ENCODE measurements at regions not wholly inside any gene's neighbourhood (a gene's known extent, or its start where the extent isn't known, plus 50 kb on each side); places are given as distances from the start of the nearest gene placed in this dataset.

DNA sequence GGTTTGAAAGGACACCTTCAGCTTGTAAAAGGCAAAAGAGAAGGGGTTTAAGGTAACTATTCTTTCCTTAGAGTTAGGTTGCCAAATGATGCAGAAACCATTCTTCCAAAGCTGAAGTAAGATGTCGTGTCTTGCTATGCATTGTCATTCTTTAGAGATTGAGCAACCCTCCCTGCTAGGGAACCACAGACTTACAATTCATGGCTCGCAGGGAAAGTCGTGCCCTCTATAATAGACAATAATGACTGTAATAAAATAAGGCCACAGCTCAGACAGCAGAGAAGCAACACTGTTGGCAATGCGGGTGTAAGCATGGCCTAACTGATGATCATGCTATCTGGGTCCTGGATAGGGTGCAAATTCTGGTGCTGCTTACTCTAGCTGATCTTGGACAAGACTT lies 129.6 kb upstream of the CDH13 start:
- DNase-seq: no peak

DNA sequence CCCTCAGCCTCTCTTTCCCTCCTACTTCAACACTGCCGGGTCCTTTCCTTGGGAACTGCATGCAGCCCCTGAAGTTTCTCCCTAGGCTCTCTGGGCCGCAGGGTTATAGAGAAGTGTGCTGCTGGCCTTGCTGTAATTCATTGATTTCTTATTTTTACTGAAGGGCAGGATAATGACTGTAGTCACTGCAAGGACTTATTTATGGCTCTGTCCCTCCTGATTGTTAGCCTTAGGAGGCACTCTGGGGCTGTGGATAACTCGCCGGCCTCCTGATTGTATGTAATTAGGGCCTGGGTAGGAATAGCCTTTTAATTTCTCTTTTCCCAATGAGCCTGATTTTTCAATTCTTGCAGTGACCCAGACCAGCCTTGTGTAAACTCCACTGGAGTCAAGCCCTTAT lies 138.3 kb upstream of the CDH13 start:
- DNase-seq: no peak

DNA sequence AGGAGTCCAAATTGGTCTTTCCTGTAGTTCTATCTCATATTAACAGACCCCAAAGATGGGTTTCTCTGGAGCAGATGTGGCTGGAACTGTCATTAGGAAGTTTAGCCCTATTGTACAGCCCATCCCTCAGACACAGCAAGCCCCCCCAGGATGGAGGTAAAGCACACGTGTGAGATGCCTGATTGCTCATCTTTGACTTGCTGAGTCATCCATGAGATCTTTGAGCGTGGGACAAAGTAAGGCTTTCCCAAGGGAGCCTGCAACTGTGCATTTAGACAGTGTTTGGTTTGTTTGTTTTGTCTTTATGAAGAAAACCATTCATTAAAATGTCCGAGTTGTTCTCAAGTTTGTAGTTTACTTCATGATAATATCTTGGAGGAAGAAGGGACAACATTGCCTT lies 145.3 kb upstream of the CDH13 start:
- DNase-seq: no peak

DNA sequence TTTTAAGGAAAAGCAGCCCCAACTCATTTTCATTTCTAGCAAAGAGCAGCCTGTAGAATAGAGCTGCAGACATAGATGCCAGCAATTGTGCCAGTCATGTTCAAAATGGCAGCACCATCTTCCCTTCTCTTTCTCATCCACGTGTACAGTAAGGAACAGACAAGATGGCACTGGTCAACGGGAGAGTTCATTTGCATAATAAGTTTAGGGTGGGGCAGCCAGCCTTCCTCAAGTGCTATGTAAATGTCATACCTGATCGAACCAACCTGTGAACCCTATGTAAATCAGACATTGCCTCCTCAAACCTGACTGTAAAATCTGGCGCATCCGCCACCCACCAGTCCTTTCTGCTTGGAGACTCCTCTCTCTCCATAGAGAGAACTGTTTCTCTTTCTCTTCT lies 150.0 kb upstream of the CDH13 start:
- no peak for DNase-seq

DNA sequence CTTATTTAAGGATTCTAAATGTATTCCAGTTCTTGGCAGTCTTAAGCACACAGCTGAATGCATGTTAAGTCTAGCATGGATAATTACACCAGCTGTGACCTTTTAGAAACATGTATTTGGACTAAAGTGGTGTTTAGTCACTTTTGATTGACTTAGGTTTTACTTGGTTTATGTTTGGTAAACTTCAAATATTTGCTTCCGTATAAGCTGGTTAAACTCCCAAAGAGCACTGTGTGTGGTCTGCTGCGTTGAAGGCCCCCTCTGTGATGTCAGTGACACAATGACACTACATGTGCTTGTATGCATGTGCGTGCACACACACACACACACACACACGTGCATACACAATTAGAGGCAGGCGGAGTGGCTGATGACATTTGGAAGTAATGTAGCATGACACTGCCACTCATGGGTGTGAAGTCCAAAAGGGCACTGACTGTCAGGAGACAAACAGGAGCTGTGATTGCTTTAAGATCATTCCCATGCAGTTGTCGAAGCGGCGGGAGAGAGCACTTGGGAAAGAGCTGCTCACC lies 156.1 kb upstream of the CDH13 start:
- no peak for DNase-seq

DNA sequence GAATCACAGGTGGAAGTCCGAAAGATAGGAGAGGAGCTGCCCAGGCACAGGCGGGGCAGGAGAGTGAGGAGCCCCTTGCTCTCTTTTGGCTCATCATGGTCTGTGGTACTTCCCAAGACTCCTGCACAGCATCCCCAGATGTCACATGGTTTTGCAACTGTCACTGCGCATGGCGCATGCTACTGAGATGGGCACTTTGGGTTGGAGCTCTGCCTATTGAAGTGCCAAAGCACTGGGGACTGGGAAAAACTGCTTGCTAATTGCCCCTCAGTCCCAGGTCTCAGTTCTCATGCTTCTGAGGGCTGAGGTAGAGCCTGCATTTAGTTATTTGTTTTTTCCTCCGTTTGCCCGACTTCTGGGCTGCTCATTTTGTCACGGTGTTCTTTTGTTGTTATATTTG lies 156.8 kb upstream of the CDH13 start:
- no peak for DNase-seq

DNA sequence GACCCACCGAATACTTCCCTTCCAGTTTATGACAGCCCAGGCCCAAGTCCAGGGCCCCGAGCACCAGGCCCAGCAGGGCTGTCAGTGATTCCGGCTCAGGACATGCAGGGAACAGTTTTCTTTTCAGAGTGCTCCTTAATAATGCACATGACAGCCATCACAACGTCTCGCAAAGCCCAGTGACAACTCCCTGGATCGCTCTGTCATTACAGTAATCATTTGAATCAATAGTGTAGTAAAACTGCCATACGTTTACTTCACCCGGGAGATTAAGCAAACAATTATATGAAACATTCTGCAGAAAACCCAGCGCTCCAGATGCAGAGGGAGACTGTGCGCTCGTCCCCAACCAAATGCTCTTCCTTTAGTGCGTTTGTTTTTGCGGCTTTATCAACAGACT lies 162.6 kb upstream of the CDH13 start:
- no peak for DNase-seq

DNA sequence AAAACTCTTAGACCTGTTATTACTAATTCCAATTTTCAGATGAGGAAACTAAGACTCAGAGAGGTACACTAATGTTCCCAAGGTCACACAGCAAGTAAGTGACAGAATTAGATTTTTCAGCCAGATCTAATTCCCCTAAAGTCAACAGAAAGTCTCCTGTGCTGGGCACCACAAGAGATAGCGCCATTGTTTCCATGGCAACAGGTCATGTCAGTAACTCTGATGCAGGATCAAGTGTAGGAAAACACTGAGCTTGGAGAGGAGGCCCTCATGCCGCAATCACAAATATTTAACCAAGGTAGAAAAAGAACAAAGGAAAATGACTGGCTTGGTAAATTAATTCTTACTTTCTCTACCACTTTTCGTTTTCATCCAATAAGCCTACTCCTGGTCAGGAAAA lies 166.0 kb upstream of the CDH13 start:
- DNase-seq: no peak

DNA sequence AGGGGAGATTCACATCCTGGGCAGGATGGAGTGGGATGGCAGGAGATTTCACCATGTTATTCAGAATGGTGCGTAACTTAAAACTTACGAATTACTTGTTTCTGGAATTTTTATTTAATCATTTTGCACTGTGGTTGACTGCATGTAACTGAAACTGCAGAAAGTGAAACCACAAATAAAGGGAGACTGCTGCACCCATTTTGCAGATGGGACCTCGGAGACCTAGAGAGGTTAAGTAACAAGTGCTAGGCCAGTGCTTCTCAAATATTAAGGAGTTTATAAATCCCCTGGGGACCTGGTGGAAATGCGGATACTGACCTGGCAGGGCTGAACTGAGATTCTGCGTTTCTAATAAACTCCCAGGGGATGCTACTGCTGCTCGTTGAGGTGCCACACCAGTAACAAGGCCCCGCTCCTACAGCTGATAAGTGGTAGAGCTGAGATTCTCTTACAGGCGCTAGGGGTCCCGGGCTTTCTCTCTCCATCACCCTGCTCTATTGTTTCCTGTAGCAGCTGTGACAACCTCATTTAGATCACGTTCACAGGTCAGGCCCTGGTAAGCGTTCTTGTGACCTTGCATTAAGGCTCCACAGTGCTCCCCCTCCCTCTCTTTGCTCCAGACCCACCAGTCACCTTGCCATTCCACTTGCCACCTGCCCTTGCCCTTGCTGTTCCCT lies 167.1 kb upstream of the CDH13 start:
- no peak for DNase-seq

DNA sequence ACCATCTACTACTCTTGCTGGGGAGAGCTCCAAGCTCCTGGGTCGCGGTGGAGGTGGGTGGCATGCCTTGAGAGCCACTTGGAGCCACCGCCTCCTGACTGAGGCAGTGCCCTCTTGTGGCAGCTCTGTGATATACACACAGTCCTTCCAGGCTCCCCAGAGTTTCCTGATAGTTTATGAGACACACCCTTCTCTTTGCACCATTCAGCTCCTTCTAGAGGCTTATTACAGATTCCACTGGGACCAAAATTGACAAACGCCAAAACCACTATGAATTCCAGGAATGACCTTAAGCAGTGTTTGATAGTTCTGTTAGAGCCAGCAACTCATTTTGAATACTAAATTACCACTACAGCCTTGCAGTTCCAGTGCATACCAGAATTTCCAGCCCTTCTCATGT lies 170.1 kb upstream of the CDH13 start:
- DNase-seq: peak; percentile 43

DNA sequence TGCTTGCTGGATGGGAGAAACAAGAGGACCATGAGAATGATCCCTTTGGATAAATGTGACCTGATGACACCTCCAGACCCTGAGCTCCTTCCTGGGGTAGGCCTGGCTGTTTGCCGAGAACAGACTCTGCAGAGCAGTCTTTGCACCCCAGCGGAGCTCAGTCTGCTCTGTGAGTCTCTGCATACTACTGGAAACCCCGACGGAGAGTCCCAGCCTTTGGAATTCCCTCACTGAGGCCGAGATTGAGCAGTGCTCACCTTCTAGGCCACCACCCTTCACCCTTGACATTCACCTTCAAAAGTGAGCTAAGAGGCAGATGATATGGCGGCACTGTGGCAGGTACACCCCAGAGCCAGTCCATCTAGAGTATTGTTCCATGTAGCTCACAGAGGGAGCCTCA lies 172.2 kb upstream of the CDH13 start:
- no peak for DNase-seq

DNA sequence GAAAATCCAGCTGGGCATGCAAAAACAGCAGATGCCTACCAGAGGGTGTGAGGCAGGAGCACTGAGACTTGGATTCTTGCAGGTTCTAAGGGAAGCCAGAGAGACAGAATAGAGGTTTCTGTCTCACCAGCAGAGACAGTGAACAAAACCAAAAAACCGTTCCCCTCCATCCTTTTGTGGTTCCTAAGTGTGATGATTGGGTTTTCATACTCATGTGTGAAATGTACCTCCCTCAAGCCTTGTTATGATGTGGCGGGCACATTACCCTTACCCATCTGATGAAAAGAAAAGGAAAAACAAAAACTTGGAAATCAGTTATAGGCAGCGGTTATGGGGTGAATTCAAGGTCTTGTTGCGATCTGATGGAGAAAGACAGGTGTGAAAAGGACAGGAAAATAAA lies 172.6 kb upstream of the CDH13 start:
- no peak for DNase-seq

DNA sequence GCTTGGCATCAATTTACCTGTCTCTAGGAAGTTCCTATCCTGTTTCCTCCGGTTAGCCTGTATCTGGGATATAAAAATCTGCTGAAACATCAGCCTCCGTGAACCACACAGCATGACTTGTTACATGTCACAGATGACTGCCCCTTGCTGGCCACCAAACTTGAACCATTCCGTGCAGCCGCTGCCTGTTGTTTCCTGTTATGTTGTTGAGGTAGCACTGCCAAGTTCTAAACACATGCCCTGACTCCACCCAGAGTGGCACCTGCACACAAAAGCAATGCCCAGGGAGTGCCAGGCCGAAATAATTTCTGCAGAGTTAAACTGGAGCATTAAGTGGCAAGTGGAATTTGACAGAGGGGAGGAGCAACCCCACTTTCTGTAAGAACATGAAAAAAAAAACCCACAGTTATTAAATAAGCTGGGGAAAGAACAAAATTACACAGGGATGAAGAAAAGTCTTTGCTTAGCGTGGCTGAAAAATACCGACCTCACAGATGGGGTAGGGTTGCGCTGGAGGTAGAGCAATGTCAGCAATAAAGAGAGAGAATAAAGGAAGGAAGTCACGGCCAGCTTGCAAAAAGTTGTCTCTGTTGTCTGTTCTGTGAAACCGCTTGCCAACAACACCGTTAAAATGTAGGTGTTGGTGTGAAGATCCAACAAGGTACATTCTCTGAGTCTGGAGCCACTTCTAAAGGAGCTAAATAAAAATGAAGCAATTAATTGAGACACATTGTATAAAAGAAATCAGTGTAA lies 174.6 kb upstream of the CDH13 start:
- no peak for DNase-seq

DNA sequence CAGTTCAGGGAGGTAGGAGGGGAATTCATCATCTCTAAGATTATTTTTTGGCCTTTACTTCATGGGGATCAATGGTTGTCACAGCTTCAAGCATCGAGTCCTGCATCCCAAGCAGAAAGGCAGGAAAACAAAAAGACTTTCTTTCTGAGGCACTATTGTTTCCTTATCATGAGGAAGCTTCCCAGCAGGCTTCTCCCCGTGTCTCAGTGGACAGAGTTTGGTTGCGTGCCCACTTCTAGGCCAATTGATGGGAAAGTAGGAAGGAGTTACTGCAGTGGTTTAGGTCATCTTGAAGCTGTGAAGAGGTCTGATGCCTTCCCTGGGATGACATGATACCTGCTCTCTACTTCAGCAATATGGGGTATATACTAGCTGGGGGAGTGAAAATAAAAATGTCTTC lies 175.3 kb upstream of the CDH13 start:
- no peak for DNase-seq

DNA sequence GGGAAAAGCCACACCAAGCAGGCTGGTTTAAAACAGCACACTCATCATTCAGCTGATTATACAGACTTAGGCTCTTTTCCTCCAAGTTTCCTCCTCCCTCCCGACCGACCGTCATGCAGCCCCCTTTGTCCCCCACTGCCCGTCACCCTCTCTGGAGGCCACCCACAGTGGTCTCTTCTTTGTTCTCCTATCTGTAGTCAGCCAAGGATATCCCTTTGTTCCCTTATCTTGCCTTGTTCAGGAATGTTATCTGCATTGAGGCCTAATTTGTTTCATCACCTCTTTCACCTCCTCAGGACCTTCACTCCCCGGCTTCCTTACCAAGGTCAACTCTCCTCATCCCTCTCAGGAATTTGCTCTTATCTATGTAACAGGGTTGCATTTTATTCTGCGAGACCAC lies 186.4 kb upstream of the CDH13 start:
- DNase-seq: no peak

DNA sequence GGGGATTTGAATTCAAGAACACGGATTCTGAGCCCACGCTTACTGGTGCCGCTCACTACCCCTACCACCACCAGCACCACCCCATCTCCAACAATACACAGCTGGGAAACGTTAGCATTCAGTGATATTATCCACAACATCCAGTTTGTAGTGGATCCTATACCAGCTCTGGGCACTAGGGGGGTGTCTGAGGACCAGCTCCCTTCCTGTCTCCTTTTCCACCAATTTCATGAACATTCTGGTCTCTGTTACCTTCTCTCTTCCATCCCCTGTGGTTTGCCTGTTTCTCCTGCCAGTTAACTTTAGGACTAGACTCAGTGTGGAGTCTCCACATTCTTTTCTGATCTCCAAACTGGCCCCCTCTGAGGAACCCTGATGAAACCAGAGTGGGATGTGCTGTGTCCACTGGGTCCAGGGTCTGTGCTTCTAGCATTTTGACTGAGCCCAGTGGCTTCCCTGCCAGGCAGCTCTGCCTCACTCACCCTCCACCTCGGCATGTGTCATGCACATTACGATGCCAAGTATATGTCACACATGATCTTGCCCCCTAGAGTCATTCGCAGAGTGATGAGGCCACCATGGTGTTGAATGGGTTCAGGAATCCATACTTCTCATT lies 187.0 kb upstream of the CDH13 start:
- no peak for DNase-seq

DNA sequence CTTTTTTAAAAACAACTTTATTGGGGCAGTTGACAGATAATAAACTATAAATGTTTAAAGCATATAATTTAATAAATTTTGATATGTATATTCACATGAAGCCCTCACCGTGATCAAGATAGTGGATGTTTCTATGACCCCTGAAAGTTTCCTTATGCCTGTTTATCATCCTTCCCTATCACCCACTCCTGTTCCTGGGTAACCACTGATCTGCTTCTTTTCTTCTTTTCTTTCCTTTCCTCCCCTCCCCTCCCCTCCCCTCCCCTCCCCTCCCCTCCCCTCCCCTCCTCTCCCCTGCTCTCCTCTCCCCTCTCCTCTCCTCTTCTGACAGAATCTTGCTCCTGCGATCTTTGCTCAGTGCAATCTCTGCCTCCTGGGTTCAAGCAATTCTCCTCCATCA lies 193.7 kb upstream of the CDH13 start:
- DNase-seq: no peak

DNA sequence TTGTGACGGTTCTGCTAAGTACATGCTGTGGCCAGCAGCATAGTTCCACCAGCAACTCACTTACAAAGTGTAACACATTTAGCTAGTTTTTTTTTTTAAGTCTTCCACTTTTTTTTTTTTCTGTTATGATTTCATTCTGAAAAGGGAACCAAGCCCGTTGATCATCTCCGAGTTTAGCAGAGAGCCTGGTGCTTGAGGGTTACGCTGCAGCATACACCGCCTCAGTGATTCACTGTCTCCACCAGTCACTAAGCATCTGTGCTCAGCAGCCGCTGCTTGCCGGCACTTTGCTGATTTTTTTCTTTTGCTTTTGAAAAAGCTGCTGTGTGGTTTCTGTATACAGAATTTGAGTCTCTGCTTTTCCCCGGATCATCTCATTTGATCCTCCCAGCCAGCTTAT lies 194.5 kb upstream of the CDH13 start:
- no peak for DNase-seq

DNA sequence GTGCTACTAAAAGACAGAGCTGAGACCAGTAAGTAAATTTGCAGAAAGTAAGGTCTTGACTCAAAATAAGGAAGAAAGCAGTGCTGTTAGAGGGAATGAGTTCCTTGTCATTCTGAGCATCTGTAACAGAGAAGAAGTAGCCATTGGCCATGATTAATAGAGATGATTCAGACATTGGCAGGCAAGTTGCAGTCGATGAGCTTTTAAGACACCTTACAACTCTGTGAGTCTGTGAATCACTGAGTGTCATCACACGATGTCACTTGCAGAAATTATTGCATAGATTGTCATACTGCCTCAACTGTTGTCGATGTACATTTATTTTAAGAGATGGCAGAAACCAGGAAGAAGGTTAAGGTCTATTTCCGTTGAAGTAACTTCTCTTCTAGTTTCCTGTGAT lies 201.1 kb upstream of the CDH13 start:
- no peak for DNase-seq

DNA sequence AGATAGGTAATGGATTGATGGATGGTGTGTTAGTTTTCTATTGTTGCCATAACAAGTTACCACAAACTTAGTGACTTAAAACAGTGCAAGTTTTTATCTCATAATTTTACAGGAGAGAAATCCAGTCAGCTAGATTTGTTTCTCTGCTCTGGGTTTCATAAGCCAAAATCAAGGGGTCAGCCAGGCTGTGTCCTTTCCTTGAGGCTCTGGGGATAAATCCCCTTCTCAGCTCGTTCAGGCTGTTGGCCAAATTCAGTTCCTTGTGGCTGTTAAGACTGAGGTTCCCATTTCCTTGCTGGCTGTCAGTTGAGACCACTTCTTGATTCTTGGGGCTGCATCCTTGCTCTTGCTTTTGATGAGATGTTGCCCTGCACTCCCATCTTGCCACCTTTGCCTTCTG lies 204.9 kb upstream of the CDH13 start:
- DNase-seq: no peak

DNA sequence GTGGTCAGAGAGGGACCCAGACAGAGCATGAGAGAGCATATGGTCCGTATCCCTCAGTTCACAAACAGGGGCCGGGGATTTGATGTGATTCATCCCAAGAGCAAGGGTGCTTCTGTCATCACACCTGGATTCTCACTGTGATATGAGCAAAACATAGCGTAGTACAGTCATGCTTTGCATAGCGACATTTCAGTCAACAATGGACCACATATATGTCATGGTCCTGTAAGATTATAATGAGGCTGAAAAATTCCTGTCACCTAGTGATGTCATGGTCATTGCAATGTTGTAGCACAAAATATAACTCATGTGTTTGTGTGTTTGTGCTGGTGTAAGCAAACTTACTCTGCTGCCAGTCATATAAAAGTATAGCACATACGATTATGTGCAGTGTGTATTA lies 207.4 kb upstream of the CDH13 start:
- no peak for DNase-seq

DNA sequence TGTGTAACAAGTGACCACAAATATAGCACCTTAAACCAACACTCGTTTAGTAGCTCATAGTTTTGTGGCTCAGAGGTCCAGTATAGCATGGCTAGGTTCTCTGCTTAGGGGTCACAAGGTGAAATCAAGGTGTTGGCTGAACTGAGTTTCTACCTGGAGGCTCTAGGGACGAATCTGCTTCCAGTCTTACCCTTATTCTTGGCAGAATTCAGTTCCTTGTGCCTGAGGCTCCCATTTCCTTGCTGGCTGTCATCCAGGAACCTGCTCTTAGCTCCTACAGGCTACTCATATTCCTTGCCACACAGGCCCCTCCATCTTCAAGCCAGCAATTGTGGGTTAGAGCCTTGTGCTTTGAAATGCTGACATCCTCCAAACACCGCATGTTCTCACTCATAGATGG lies 212.3 kb upstream of the CDH13 start:
- DNase-seq: no peak

DNA sequence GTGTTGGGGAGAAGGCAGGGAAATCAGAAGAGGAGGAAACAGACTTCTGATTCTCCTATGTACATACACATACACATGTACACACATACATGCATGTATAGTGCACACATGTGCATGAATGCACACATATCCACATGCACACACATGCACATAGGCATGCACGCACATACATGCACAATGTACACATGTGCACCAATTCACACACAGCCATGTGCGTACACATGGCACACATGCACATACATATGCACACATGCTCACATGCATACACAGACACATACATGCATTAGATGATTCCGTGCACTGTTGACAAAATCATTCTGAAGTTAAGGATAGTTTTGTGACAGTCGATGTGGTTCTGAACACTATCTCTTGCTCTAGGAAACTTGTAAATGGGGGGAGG lies 214.0 kb upstream of the CDH13 start:
- no peak for DNase-seq

DNA sequence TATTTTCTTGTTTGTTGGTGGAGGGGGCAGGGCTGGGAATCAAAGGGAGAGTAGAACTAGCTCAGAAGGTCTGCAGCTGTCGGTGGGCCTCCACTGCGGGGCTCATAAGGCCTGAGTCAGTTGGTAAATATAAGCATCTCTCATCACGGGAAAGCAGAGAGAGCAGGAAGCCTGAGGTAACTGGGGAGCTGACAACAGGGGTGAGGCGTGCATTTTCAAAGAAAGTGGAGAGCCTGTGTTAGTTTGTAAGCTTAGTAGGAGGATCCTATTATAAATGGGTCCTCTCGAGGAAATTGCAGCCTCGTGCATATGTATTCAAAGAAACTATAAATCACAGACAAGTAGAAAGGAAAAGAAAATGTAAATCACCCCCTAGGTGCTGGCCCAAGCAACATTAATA lies 221.0 kb upstream of the CDH13 start:
- no peak for DNase-seq

All from activated T-cell treated with anti-CD3 and anti-CD28 coated beads, Interleukin-2, amount 50 U/mL, for 48 hours (primary cell).